ENCODE measurements at regions not wholly inside any gene's neighbourhood (a gene's known extent, or its start where the extent isn't known, plus 50 kb on each side); places are given as distances from the start of the nearest gene placed in this dataset.
A peak's percentile ranks its signal among the peaks of the same experiment; 100 is the strongest.

GRCh38 chr6:138004430-138005287 lies 102.6 kb downstream of the PERP start:
- no peaks in the 10 kb centered on the region for H3K27me3 ChIP-seq (ENCODE audit: insufficient read depth, low read length)
- H3K27ac ChIP-seq (ENCODE audit: low read depth, low read length) = no peak overlapping the region

GRCh38 chr6:138005846-138006245 lies 101.4 kb downstream of the PERP start:
- POLR2A ChIA-PET (ENCODE audit: partially characterized antibody) = interaction anchor here (1.4 kb wide), 1 partner anchor 102 kb away, joined by 4 read pairs; no protein-coding TSS in a partner anchor
- H3K36me3 Mint-ChIP-seq = no peaks in the 10 kb centered on the region
- H3K4me3 ChIP-seq (ENCODE audit: low read length in 2 of 2) = no peak overlapping the region
- H3K4me1 Mint-ChIP-seq = peaks cover 0 to 3% (median 0%) of the 10 kb centered on the region in 4 donors
- no peak overlapping the region for H3K4me3 Mint-ChIP-seq
- no peaks in the 10 kb centered on the region for H3K27me3 ChIP-seq (ENCODE audit: insufficient read depth, low read length)
- no peak overlapping the region for H3K27ac ChIP-seq (ENCODE audit: low read depth, low read length)
- intact Hi-C loops (cut with micrococcal nuclease) = loop anchor here (10.0 kb wide), 1 partner anchor 769 kb away; the partner anchor contains the start of gene CCDC28A
- no peak for DNase-seq
- no peaks in the 10 kb centered on the region for H3K9me3 Mint-ChIP-seq
- H3K36me3 ChIP-seq (ENCODE audit: insufficient read depth, low read length) = no peaks in the 10 kb centered on the region
- peak overlapping the region in 1 of 7 donors; percentile 42 for H3K27ac Mint-ChIP-seq
- H3K27me3 Mint-ChIP-seq = peaks cover 0 to 3% of the 10 kb centered on the region in 2 donors
- no peaks in the 10 kb centered on the region for H3K9me3 ChIP-seq (ENCODE audit: control insufficient read depth in 1 of 2, low read length in 2 of 2)
- CTCF ChIA-PET (ENCODE audit: partially characterized antibody) = interaction anchor here (0.7 to 8.2 kb wide), 18 partner anchors 9 to 677 kb away, joined by 3 to 139 read pairs (median 9); partner anchors contain the start of gene PERP
- H3K4me1 ChIP-seq (ENCODE audit: insufficient read depth, low read length) = no peaks in the 10 kb centered on the region

More at GRCh38 chr6:138004430-138005287, 102.6 kb downstream of the PERP start:
- H3K9me3 Mint-ChIP-seq = no peaks in the 10 kb centered on the region
- ChIA-PET POLR2A (ENCODE audit: partially characterized antibody) (no interaction called here), CTCF (ENCODE audit: partially characterized antibody) (interaction anchor here (0.5 to 8.2 kb wide), 23 partner anchors 9 to 512 kb away, joined by 3 to 139 read pairs (median 8); partner anchors contain the start of genes PERP and TNFAIP3)
- Histone ChIP-seq H3K36me3 (ENCODE audit: insufficient read depth, low read length) (no peaks in the 10 kb centered on the region), H3K9me3 (ENCODE audit: control insufficient read depth in 1 of 2, low read length in 2 of 2) (no peaks in the 10 kb centered on the region), H3K4me3 (ENCODE audit: low read length in 2 of 2) (no peak overlapping the region), H3K4me1 (ENCODE audit: insufficient read depth, low read length) (no peaks in the 10 kb centered on the region)
- peaks cover 0 to 3% of the 10 kb centered on the region in 2 donors for H3K27me3 Mint-ChIP-seq
- peaks cover 0 to 3% (median 0%) of the 10 kb centered on the region in 4 donors for H3K4me1 Mint-ChIP-seq
- H3K36me3 Mint-ChIP-seq = no peaks in the 10 kb centered on the region
- no peak overlapping the region for H3K4me3 Mint-ChIP-seq
- intact Hi-C loops (cut with micrococcal nuclease) = loop anchor here (1.0 to 10.0 kb wide), 2 partner anchors 296 to 770 kb away; partner anchors contain the start of gene CCDC28A
- no peak overlapping the region for H3K27ac Mint-ChIP-seq
- DNase-seq = peak in 4 of 5 donors; percentile 14 to 27 (median 20)

- intact Hi-C loops (cut with micrococcal nuclease) = loop anchor here (10.0 kb wide), 1 partner anchor 768 kb away; the partner anchor contains the start of gene CCDC28A
- H3K27me3 ChIP-seq (ENCODE audit: insufficient read depth, low read length) = no peaks in the 10 kb centered on the region
- DNase-seq = peak in 1 of 5 donors; percentile 3
- no peaks in the 10 kb centered on the region for H3K4me1 ChIP-seq (ENCODE audit: insufficient read depth, low read length)
- no peaks in the 10 kb centered on the region for H3K36me3 ChIP-seq (ENCODE audit: insufficient read depth, low read length)
- H3K4me1 Mint-ChIP-seq = no peaks in the 10 kb centered on the region
- H3K4me3 Mint-ChIP-seq = no peak overlapping the region
- H3K9me3 ChIP-seq (ENCODE audit: control insufficient read depth in 1 of 2, low read length in 2 of 2) = no peaks in the 10 kb centered on the region
- CTCF ChIA-PET (ENCODE audit: partially characterized antibody) = interaction anchor here (0.6 to 8.2 kb wide), 22 partner anchors 10 to 470 kb away, joined by 3 to 139 read pairs (median 6); partner anchors contain the start of gene PERP
- H3K9me3 Mint-ChIP-seq = no peaks in the 10 kb centered on the region
- H3K4me3 ChIP-seq (ENCODE audit: low read length in 2 of 2) = no peak overlapping the region
- H3K36me3 Mint-ChIP-seq = no peaks in the 10 kb centered on the region
- H3K27ac Mint-ChIP-seq = peak overlapping the region in 1 of 7 donors; percentile 57
- peaks cover 0 to 3% of the 10 kb centered on the region in 2 donors for H3K27me3 Mint-ChIP-seq
- H3K27ac ChIP-seq (ENCODE audit: low read depth, low read length) = no peak overlapping the region
- POLR2A ChIA-PET (ENCODE audit: partially characterized antibody) = interaction anchor here (0.8 to 1.4 kb wide), 2 partner anchors 101 to 141 kb away, joined by 3 to 4 read pairs; no protein-coding TSS in a partner anchor
Measured at GRCh38 chr6:138007014-138007472, 100.2 kb downstream of the PERP start.

- Mint-ChIP-seq H3K27me3 (no peaks in the 10 kb centered on the region), H3K4me3 (no peak overlapping the region), H3K4me1 (no peaks in the 10 kb centered on the region), H3K36me3 (no peaks in the 10 kb centered on the region), H3K9me3 (no peaks in the 10 kb centered on the region), H3K27ac (no peak overlapping the region)
- intact Hi-C loops (cut with micrococcal nuclease) = loop anchor here (10.0 kb wide), 1 partner anchor 766 kb away; the partner anchor contains the start of gene CCDC28A
- ChIA-PET CTCF (ENCODE audit: partially characterized antibody) (interaction anchor here (0.6 to 7.4 kb wide), 9 partner anchors 11 to 500 kb away, joined by 3 to 79 read pairs (median 8); no protein-coding TSS in a partner anchor), POLR2A (ENCODE audit: partially characterized antibody) (interaction anchor here (0.6 kb wide), 1 partner anchor 141 kb away, joined by 3 read pairs; no protein-coding TSS in a partner anchor)
- DNase-seq = no peak
- Histone ChIP-seq H3K4me1 (ENCODE audit: insufficient read depth, low read length) (no peaks in the 10 kb centered on the region), H3K9me3 (ENCODE audit: control insufficient read depth in 1 of 2, low read length in 2 of 2) (no peaks in the 10 kb centered on the region), H3K4me3 (ENCODE audit: low read length in 2 of 2) (no peak overlapping the region), H3K27me3 (ENCODE audit: insufficient read depth, low read length) (no peaks in the 10 kb centered on the region), H3K27ac (ENCODE audit: low read depth, low read length) (no peak overlapping the region), H3K36me3 (ENCODE audit: insufficient read depth, low read length) (no peaks in the 10 kb centered on the region)
Measured at GRCh38 chr6:138008791-138009190, 98.4 kb downstream of the PERP start.

GRCh38 chr6:138011413-138011812 lies 95.8 kb downstream of the PERP start:
- POLR2A ChIA-PET (ENCODE audit: partially characterized antibody) = no interaction called here
- no peaks in the 10 kb centered on the region for H3K4me1 ChIP-seq (ENCODE audit: insufficient read depth, low read length)
- CTCF ChIA-PET (ENCODE audit: partially characterized antibody) = interaction anchor here (0.7 kb wide), 1 partner anchor 89 kb away, joined by 3 read pairs; no protein-coding TSS in a partner anchor
- Mint-ChIP-seq H3K4me3 (no peak overlapping the region), H3K4me1 (no peaks in the 10 kb centered on the region), H3K9me3 (no peaks in the 10 kb centered on the region), H3K27ac (no peak overlapping the region), H3K36me3 (no peaks in the 10 kb centered on the region), H3K27me3 (no peaks in the 10 kb centered on the region)
- H3K36me3 ChIP-seq (ENCODE audit: insufficient read depth, low read length) = no peaks in the 10 kb centered on the region
- no peak overlapping the region for H3K27ac ChIP-seq (ENCODE audit: low read depth, low read length)
- H3K9me3 ChIP-seq (ENCODE audit: control insufficient read depth in 1 of 2, low read length in 2 of 2) = no peaks in the 10 kb centered on the region
- intact Hi-C loops (cut with micrococcal nuclease) = no loop called here
- no peak overlapping the region for H3K4me3 ChIP-seq (ENCODE audit: low read length in 2 of 2)
- no peaks in the 10 kb centered on the region for H3K27me3 ChIP-seq (ENCODE audit: insufficient read depth, low read length)
- DNase-seq = no peak

- no peaks in the 10 kb centered on the region for H3K4me1 ChIP-seq (ENCODE audit: insufficient read depth, low read length)
- H3K27me3 ChIP-seq (ENCODE audit: insufficient read depth, low read length) = no peaks in the 10 kb centered on the region
- H3K27me3 Mint-ChIP-seq = peaks cover 0 to 1% of the 10 kb centered on the region in 2 donors
- H3K27ac Mint-ChIP-seq = no peak overlapping the region
- intact Hi-C loops (cut with micrococcal nuclease) = no loop called here
- ChIA-PET CTCF (ENCODE audit: partially characterized antibody) (interaction anchor here (1.1 to 2.0 kb wide), 3 partner anchors 8 to 306 kb away, joined by 3 to 9 read pairs (median 4); no protein-coding TSS in a partner anchor), POLR2A (ENCODE audit: partially characterized antibody) (no interaction called here)
- H3K9me3 ChIP-seq (ENCODE audit: control insufficient read depth in 1 of 2, low read length in 2 of 2) = no peaks in the 10 kb centered on the region
- no peaks in the 10 kb centered on the region for H3K9me3 Mint-ChIP-seq
- H3K4me3 ChIP-seq (ENCODE audit: low read length in 2 of 2) = no peak overlapping the region
- DNase-seq = peak in 3 of 5 donors; percentile 3 to 20 (median 14)
- H3K36me3 Mint-ChIP-seq = no peaks in the 10 kb centered on the region
- H3K27ac ChIP-seq (ENCODE audit: low read depth, low read length) = no peak overlapping the region
- H3K36me3 ChIP-seq (ENCODE audit: insufficient read depth, low read length) = no peaks in the 10 kb centered on the region
- no peaks in the 10 kb centered on the region for H3K4me1 Mint-ChIP-seq
- no peak overlapping the region for H3K4me3 Mint-ChIP-seq
Measured at GRCh38 chr6:138012682-138013081, 94.5 kb downstream of the PERP start.

- H3K4me1 Mint-ChIP-seq = no peaks in the 10 kb centered on the region
- intact Hi-C loops (cut with micrococcal nuclease) = no loop called here
- H3K27ac ChIP-seq (ENCODE audit: low read depth, low read length) = no peak overlapping the region
- no peak for DNase-seq
- H3K9me3 Mint-ChIP-seq = no peaks in the 10 kb centered on the region
- no peaks in the 10 kb centered on the region for H3K36me3 Mint-ChIP-seq
- ChIA-PET CTCF (ENCODE audit: partially characterized antibody) (interaction anchor here (0.9 to 2.0 kb wide), 3 partner anchors 10 to 307 kb away, joined by 3 to 9 read pairs (median 4); no protein-coding TSS in a partner anchor), POLR2A (ENCODE audit: partially characterized antibody) (no interaction called here)
- H3K9me3 ChIP-seq (ENCODE audit: control insufficient read depth in 1 of 2, low read length in 2 of 2) = no peaks in the 10 kb centered on the region
- H3K27ac Mint-ChIP-seq = no peak overlapping the region
- H3K36me3 ChIP-seq (ENCODE audit: insufficient read depth, low read length) = no peaks in the 10 kb centered on the region
- no peak overlapping the region for H3K4me3 ChIP-seq (ENCODE audit: low read length in 2 of 2)
- H3K27me3 ChIP-seq (ENCODE audit: insufficient read depth, low read length) = no peaks in the 10 kb centered on the region
- H3K4me1 ChIP-seq (ENCODE audit: insufficient read depth, low read length) = no peaks in the 10 kb centered on the region
- no peak overlapping the region for H3K4me3 Mint-ChIP-seq
- peaks cover 0 to 4% of the 10 kb centered on the region in 2 donors for H3K27me3 Mint-ChIP-seq
Measured at GRCh38 chr6:138013959-138014358, 93.3 kb downstream of the PERP start.
